GM08714 (cell line): ENCODE measurements at regions not wholly inside any gene's neighbourhood (a gene's known extent, or its start where the extent isn't known, plus 50 kb on each side); places are given as distances from the start of the nearest gene placed in this dataset.
A peak's percentile ranks its signal among the peaks of the same experiment; 100 is the strongest.

Experiments used
- H3K4me3 ChIP-seq: fragments of 200-500 bp; sonication (Bioruptor generic); 2 replicates; pipeline ENCODE4 v1.5.1; 2014; ENCODE audit warnings: mild to moderate bottlenecking, low read length, inconsistent platforms
- ZNF274 ChIP-seq: IDR thresholded peaks from 2 replicates; pipeline ENCODE4 v1.6.1; 2012; ENCODE audit warnings: mild to moderate bottlenecking, low read depth, low read length

DNA sequence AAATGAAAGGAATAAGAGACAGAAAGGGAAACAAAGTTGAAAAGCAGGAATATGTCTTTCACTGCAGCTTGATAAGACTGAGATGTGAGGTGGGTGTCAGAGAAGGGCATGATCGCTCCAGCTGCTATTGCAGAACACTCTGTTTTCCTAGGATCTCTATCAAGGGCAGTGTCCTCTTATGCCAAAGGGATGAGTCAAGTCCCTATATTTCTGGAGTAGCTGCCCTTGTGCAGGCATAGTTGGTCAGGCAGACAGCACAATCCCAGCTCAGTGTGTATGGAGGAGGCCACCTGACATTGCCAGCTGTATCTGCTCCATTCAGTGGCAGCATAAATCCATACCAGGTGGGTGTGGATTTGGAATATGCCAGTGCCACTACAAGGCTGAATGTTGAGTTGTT is 101.6 kb downstream of the DAD1 start:
- H3K4me3 ChIP-seq, result no peak overlapping the region; the same call in 1 of the 2 replicates
- TF ChIP-seq ZNF274, result no peak

DNA sequence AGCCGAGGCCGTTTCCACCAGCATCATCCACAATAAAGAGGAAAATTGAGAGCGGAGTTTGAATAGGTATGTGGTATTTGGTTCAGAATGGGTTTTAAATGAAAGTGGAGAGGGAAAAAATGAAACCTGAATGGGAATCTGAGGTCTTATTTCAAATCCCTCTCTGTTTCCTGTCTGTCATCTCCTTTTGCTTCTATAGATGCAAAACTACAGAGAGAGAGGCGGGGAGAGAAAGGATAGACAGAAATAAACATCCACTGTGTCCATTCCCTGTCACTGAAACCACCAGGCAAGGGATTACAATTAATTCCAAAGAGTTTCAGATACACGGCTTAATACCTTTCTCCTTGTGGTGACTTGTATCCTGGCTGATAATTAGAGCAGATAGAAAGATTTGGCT is 102.3 kb downstream of the DAD1 start:
- TF ChIP-seq ZNF274, result no peak
- no peak overlapping the region; the same call in 1 of the 2 replicates for H3K4me3 ChIP-seq

DNA sequence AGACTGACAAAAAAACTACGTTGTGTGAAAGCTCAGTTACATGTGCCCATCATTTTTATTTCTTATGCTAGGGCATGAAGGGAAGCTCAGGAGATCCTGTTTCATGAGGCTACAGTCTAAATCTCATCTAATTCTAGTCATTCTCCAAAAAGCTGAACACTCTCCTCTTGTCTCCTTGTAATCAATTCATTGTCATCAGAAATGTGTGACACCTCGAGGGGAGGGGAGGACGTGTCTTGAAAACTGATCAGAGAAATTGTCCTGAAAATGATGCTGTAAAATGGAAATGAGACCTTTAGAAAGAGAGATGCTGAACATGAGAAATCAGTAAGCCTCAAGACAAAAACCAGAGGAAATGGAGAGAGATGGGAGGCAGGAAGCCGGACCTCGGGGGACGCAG is 103.4 kb downstream of the DAD1 start:
- TF ChIP-seq ZNF274, result no peak
- H3K4me3 ChIP-seq, result no peak overlapping the region

DNA sequence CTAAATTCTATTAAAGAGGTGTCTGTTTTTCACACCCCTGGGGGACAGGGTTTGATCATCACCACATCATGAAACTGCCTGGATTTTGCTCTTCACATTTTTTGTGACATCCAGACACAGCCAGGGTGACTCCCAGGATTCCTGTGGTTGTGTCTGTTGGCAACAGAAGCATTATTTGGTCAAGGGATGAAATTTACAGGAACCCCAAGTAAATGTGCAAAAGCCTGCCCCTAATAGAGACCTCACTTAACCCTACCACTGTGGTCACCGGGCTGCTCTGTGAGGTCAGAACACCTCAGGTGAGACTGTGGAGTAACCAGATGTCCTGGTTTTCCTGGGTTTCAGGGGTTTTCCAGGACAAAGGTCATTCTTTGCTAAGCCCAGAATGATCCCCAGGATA is 103.8 kb downstream of the DAD1 start:
- no peak for TF ChIP-seq ZNF274
- no peak overlapping the region for H3K4me3 ChIP-seq

DNA sequence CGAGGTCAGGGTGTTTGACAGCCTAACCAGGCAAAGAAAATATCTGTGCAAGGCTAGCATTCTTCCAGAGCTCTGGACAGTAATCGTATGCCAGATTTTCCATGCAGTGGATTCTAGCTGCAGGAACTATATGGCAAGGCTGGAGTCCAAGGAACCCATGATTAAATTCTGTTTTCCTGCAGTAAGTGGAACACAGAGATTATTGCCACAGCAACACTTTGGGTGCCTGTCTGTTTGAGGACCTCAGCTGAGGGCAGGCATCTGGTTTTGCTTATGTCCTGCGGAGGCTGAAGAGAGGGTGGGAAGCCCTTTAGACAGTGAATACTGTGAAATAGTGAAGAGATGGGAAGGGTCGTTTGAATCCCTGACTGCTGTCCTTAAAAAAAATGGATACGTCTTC is 104.4 kb downstream of the DAD1 start:
- TF ChIP-seq ZNF274, result no peak
- H3K4me3 ChIP-seq, result no peak overlapping the region; the same call in 1 of the 2 replicates

DNA sequence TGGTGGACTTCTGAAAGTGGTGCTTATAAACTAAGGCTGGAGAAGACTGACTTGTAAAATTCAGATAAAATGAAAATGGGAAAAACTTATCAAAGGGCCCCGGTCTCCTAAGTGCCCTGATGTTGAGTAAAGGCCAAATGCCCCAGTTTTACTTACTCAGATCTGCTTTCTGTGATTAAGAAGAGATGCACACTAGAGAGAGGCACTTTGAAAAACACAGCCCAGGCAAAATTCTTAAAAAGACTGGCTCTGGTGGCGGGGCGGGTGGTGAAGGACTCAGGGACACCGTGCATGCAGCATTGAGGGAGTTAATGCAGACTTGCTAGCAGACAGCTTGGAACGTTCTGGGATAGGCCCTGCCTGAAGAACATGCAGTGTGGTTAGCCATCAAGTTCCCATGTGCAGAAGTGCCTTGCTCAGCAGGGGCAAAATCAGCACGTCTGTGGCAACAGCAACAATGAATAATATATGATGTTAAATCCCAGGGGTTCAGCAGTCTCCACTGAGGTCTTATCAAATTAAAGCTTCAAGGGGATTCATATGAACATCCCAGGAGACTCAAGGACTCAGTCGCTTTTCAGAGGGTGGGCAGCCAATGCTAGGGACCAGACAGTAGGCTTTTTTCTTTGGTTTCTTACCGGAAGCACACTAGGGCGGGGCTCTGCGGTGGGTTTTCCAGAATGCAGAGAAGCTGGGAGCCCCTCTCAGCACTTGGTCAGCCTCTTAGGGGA is 105.0 kb downstream of the DAD1 start:
- H3K4me3 ChIP-seq, result peak overlapping the region; percentile 27
- no peak for TF ChIP-seq ZNF274

DNA sequence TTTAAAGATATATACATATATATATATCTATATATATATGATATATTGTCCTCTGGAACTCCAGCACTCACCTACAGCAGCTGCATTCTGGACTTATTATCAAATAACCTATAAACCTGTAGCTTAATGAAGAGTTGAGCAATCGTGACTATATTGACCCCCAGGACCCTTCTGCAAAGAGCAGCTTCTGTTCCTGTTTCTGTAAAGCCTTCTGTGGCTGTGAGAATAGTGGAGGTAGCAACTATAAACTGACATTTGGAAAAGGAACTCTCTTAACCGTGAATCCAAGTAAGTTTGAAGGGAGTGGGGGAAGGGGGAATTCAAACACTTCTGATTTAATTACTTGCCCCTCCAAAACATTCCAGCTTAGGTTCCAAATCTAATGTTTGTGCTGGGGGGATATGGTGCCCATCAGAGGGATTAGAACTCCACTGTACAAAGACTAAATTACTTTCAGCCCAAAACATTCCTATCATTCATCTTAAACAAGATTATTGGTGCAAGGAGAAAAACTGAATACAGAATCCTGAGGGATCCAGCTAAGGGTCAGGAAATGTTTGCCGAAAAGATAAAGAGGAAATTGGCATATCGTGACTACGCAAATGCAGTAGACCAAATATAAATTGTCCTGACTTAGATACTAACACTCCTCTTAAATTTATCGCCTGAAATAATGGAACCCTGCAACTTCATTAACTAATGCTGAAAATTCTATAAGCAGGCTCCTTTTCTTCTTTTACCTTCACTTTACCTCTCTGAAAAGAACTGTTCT is 106.1 kb downstream of the DAD1 start:
- H3K4me3 ChIP-seq, result peak overlapping the region; percentile 47
- no peak for TF ChIP-seq ZNF274

DNA sequence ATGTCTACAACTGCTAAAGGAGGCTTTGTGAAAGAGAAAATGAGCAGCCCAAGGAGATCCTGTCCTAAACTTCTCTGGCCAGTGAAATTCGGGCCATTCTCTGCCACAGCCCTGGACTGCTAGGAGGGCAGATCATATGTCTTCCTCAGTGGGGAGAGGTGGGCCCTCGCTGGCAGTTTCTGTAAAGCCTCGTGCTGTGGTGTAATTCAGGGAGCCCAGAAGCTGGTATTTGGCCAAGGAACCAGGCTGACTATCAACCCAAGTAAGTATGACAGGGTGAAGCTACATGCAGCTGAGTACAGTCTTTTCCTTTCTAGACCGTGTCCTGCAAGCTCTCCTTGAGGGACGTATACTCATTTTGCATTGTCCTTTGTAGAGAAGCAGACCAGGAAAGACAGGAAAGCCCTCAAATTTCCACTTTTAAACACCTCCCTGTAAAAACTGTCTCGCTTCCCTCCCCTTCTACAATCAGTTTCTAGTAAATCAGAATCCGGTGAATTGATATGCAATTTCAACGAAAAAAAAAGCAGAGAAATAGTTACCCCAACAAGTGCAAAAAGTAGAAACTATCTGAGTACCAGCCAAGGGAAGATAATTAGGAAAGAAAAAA is 106.8 kb downstream of the DAD1 start:
- H3K4me3 ChIP-seq, result peak overlapping the region; percentile 12; the same call in 1 of the 2 replicates
- no peak for TF ChIP-seq ZNF274

DNA sequence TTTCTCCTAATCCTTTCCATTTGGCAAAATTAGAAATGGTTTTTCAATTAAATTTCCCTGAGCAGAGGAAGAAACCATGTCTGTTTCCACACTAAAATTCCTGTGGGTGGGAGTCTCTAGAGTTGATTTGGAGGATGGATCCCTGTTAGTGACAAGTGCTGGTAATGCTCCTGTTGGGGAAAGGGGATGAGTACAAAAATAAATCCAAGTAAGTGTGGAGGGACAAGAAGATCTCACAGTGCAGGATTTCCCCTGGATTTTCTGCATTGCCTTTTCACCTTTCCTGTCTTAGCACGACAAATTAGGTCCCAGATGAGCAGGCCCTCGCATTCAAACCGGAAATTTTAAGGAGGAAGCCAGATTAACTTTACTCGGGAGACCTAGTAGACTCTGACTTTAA is 107.5 kb downstream of the DAD1 start:
- TF ChIP-seq ZNF274, result no peak
- H3K4me3 ChIP-seq, result peak overlapping the region; percentile 52; the same call in 1 of the 2 replicates

DNA sequence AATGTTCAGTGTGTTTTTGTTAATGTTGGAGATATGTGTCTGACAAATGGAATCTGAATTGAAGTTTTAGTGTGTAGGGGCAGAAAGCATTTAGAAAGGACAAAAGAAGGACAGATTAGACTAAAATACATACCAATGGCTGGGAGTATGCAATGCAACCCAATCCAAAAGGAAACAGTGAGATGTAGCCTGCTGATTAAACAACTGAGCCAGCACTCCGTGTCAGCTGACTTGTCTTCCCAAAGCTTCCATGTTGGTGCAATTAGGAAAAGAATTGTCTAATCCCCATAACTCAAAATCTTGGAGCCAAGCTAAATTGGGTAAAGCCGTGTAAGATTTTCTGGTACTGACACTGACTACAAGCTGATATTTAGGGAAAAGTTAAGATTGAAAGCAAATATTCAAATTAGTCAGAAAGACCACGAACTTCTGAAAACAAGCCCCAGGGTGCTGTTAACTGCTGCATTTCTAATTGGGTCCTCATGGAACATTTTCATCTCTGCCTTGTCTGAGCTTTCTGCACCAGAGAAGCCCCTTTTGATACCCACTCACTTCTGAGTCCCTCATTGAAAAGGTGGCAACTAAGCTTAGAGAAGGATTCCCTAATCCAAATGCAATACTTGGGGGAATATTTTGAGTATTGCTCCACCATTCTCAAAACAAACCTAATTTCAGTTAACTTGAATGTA is 109.1 kb downstream of the DAD1 start:
- H3K4me3 ChIP-seq, result peak overlapping the region; percentile 68
- TF ChIP-seq ZNF274, result no peak

DNA sequence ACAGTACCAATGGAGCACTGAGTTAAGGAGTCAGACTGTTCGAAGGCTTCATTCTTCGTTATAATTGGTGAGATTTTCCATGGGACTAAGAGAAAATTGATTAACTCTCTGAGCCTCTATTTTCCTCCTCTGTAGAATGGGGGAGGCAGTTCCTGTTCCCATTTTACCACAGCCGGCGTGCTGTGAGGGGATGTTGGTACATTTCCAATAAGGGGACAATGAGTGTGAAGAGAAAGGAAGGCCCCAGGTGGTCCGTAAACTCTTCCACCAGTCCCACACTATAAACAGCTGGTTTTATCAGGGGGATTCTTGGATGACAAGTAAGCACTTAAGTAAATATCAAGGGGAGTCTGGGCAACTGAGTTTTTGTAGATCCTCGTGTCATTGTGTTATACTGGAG is 109.9 kb downstream of the DAD1 start:
- TF ChIP-seq ZNF274, result no peak
- H3K4me3 ChIP-seq, result peak overlapping the region; percentile 51

DNA sequence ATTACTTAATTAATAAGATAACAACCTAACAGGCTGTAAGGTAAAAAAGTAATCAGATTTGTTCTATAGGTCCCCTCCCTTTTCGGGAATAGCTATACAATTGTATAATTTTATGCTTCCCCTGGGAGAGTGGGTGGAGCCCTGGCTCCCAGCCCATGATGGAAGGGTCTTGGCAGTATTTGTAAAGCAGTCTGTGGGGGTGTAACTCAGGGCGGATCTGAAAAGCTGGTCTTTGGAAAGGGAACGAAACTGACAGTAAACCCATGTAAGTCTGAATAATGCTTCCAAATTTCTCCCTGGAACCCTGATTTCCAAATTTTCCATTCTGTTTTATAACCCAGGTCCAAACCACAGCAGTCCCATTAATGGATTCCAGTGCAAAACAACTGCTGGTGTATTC is 110.4 kb downstream of the DAD1 start:
- no peak for TF ChIP-seq ZNF274
- H3K4me3 ChIP-seq, result peak overlapping the region; percentile 51

DNA sequence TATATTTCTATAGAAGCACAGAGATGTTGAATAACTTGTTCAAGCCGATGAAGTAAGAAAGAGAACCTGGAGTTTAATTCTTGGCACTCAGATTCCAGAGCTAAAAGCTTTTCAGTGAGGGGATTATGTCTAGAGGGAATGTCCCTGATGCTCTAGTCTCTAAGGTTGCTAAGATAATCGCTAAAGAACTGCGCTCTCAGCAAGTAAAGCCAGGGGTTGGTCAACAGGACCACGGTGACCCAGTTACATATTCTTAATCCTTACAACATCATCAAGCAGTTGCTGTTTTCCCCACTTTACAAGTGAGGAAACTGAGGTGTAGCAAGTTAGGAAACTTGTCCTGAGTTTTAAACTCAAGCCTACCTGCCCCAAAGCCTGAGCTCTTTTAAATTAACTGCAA is 110.8 kb downstream of the DAD1 start:
- no peak overlapping the region for H3K4me3 ChIP-seq
- no peak for TF ChIP-seq ZNF274

DNA sequence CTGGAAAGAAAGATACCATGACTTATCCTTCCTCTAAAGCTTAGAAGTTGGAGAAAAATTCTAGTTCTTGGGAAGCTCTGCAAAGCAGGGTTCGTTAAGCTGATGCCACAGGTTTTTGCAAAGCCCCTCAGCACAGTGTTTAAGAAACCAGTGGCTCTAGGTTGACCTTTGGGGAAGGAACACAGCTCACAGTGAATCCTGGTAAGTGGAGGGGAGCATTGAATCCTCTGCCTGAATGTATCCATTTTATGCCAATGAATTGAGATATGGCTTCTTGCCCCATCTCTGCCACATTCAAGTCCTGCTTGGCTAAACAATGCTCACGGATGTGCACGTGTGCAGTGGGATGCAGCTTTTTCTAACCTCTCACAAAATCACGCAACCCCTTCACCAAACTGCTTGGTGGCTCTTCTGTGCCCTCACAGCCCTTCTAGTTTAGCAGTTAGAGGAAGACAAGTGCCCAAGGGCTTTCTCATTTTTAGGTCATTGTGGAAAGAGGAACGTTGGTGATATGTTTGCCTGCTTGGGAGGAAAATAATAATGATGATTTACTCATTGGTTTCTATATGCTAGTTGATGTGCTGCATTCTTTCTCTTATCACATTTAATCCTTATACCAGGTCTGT is 111.3 kb downstream of the DAD1 start:
- no peak for TF ChIP-seq ZNF274
- H3K4me3 ChIP-seq, result peak overlapping the region; percentile 20; the same call in 1 of the 2 replicates
